ENCODE measurements at regions not wholly inside any gene's neighbourhood (a gene's known extent, or its start where the extent isn't known, plus 50 kb on each side); places are given as distances from the start of the nearest gene placed in this dataset.

- POLR2A ChIA-PET (ENCODE audit: unreplicated experiment), result no interaction called here
- no peak overlapping the region for H3K18ac ChIP-seq (ENCODE audit: low read depth, low read length)
- no peak overlapping the region for H3K14ac ChIP-seq (replicated peaks; ENCODE audit: low read depth, low read length)
- no peaks in the 10 kb centered on the region; the same call in 1 of the 2 replicates for H3K4me1 ChIP-seq (ENCODE audit: control insufficient read depth, insufficient read depth, low read length)
- H4K8ac ChIP-seq (ENCODE audit: low read depth in 2 of 2, low read length in 2 of 2), result no peak overlapping the region
- peak; percentile 40 for ATAC-seq (ENCODE audit: low read depth)
- no peak overlapping the region for H2AFZ ChIP-seq (replicated peaks; ENCODE audit: low read length, poor library complexity)
- no TSS peak for BruUV-seq (replicated peaks)
- H3K27me3 ChIP-seq (ENCODE audit: control insufficient read depth, insufficient read depth, low read length), result no peaks in the 10 kb centered on the region
- no peak for TF ChIP-seq RAD21 (IDR thresholded peaks at IDR 0.05; ENCODE audit: low read length)
- TF ChIP-seq MAFK (IDR thresholded peaks at IDR 0.05; ENCODE audit: low read depth, low read length), result no peak
- no peak for TF ChIP-seq CEBPB (IDR thresholded peaks at IDR 0.05; ENCODE audit: low read depth, low read length)
- no peak for TF ChIP-seq SMC3 (IDR thresholded peaks at IDR 0.05; ENCODE audit: low read depth, low read length)
- no peak for TF ChIP-seq ELK1 (IDR thresholded peaks at IDR 0.05; ENCODE audit: borderline replicate concordance, low read depth, low read length)
- no peak for TF ChIP-seq BHLHE40 (IDR thresholded peaks at IDR 0.05; ENCODE audit: low read depth, low read length)
- H3K4me3 ChIP-seq (ENCODE audit: insufficient read depth, low read depth, low read length), result no peak overlapping the region
- CTCF ChIA-PET, result no interaction called here
- dilution Hi-C loops (cut with HindIII; ENCODE audit: low sequenced_read_pairs, unreplicated experiment) (no loop called here), in situ Hi-C loops (cut with MboI; ENCODE audit: low sequenced_read_pairs) (no loop called here), intact Hi-C loops (cut with micrococcal nuclease) (no loop called here)
- H3K4me2 ChIP-seq (ENCODE audit: low read depth, low read length), result no peak overlapping the region
- no peaks in the 10 kb centered on the region for H4K20me1 ChIP-seq (ENCODE audit: insufficient read depth, low read length)
- DNase-seq, result no peak
- no peak overlapping the region for H3K23ac ChIP-seq (ENCODE audit: low read depth, low read length)
- no CpG with 5 or more reads among the region's 2 CpGs for WGBS, 2 experiments (ENCODE audit: extremely low coverage in 2 of 2, insufficient read length in 1 of 2)
- no peak overlapping the region for H4K91ac ChIP-seq (ENCODE audit: insufficient read depth, low read depth, low read length)
- H2BK5ac ChIP-seq (ENCODE audit: low read depth, low read length, poor library complexity, severe bottlenecking), result no peak overlapping the region
- 0 out of 2 replicates have a peak, but pooled peaks cover 3% of the 10 kb centered on the region for H3K9me1 ChIP-seq (ENCODE audit: insufficient read depth, low read length)
- H2BK20ac ChIP-seq (ENCODE audit: low read depth, low read length), result no peak overlapping the region
- H3K36me3 ChIP-seq (ENCODE audit: control insufficient read depth, insufficient read depth, low read length), result no peaks in the 10 kb centered on the region
- no peak overlapping the region for H3K4ac ChIP-seq (ENCODE audit: low read depth, low read length)
- H3K9ac ChIP-seq (ENCODE audit: low read depth, low read length), result no peak overlapping the region
- no peak overlapping the region for H3K27ac ChIP-seq (ENCODE audit: insufficient read depth, low read length)
- no peak overlapping the region for H3K56ac ChIP-seq (ENCODE audit: extremely low read depth, insufficient read depth, low read length)
- H3K9me3 ChIP-seq (ENCODE audit: control insufficient read depth, insufficient read depth, low read length), result no peaks in the 10 kb centered on the region
- no peaks in the 10 kb centered on the region for H3K79me1 ChIP-seq (ENCODE audit: low read depth in 1 of 2, low read length in 2 of 2)
- no peak overlapping the region for H2AK9ac ChIP-seq (replicated peaks; ENCODE audit: low read depth, low read length, poor library complexity)
- H2AK5ac ChIP-seq (ENCODE audit: low read depth, low read length), result no peak overlapping the region
- no peak overlapping the region for H4K5ac ChIP-seq (ENCODE audit: low read depth, low read length)
- H2BK120ac ChIP-seq (ENCODE audit: low read depth, low read length), result no peak overlapping the region
- no peak overlapping the region for H2BK15ac ChIP-seq (ENCODE audit: low read depth, low read length)
Observed at GRCh38 chr2:181152701-181153100, 172.3 kb downstream of the UBE2E3 start.
